ENCODE measurements at regions not wholly inside any gene's neighbourhood (a gene's known extent, or its start where the extent isn't known, plus 50 kb on each side); places are given as distances from the start of the nearest gene placed in this dataset.

DNA sequence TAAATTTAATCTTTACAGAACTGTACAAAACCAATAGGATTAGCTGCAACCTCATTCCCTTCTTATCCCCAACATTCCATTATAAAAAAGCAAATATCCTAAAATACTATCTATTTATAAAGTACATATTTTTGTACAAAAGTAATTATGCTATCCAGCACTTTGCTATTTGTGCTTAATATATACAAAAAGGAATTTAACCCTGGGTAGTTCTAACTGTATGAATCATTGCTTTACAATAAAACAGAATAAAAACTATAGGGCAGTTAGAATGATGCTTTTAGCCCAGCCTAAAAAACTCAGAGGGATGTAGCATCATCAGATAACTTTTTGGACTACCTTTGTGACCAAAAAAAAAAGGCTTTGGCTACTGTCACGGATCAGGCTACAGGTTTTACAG is 49.9 kb upstream of the KLHL31 start:
- H3K4me3 ChIP-seq (ENCODE audit: low read depth in 1 of 2, low read length in 2 of 2): no peak overlapping the region
- H3K4me2 ChIP-seq (ENCODE audit: insufficient read depth, low read length): no peak overlapping the region
- H3K4me1 ChIP-seq (ENCODE audit: insufficient read depth, low read length): peaks cover 6% of the 10 kb centered on the region
- ATAC-seq (ENCODE audit: insufficient read depth, low read depth) (no peak), DNase-seq (no peak)
- H3K79me2 ChIP-seq (ENCODE audit: insufficient read depth, low read length): no peaks in the 10 kb centered on the region
- no peak overlapping the region for H3K9ac ChIP-seq (ENCODE audit: low read depth, low read length)
- H3K9me3 ChIP-seq (ENCODE audit: insufficient read depth, low read length, severe bottlenecking): no peaks in the 10 kb centered on the region
- H3K36me3 ChIP-seq (ENCODE audit: insufficient read depth, low read length): no peaks in the 10 kb centered on the region
- H3K27ac ChIP-seq (ENCODE audit: low read length): no peak overlapping the region
- no peaks in the 10 kb centered on the region for H4K20me1 ChIP-seq (ENCODE audit: insufficient read depth, low read length)
- no peaks in the 10 kb centered on the region for H3K27me3 ChIP-seq (ENCODE audit: insufficient read depth, low read length, poor library complexity)
- no peak for TF ChIP-seq EZH2 (IDR thresholded peaks at IDR 0.05; ENCODE audit: borderline replicate concordance, low read depth, low read length, severe bottlenecking)
- TF ChIP-seq, protein P1, sequence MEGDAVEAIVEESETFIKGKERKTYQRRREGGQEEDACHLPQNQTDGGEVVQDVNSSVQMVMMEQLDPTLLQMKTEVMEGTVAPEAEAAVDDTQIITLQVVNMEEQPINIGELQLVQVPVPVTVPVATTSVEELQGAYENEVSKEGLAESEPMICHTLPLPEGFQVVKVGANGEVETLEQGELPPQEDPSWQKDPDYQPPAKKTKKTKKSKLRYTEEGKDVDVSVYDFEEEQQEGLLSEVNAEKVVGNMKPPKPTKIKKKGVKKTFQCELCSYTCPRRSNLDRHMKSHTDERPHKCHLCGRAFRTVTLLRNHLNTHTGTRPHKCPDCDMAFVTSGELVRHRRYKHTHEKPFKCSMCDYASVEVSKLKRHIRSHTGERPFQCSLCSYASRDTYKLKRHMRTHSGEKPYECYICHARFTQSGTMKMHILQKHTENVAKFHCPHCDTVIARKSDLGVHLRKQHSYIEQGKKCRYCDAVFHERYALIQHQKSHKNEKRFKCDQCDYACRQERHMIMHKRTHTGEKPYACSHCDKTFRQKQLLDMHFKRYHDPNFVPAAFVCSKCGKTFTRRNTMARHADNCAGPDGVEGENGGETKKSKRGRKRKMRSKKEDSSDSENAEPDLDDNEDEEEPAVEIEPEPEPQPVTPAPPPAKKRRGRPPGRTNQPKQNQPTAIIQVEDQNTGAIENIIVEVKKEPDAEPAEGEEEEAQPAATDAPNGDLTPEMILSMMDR (IDR thresholded peaks at IDR 0.05; ENCODE audit: borderline replicate concordance, extremely low read depth, low read length, poor library complexity, severe bottlenecking): no peak
- no peak overlapping the region for H2AFZ ChIP-seq (ENCODE audit: low read depth, low read length)
